GM18508 (cell line): ENCODE measurements at regions not wholly inside any gene's neighbourhood (a gene's known extent, or its start where the extent isn't known, plus 50 kb on each side); places are given as distances from the start of the nearest gene placed in this dataset.

Experiments used
- ATAC-seq: cut with Tn5 transposase; IDR thresholded peaks from one replicate; pipeline ENCODE4 v1.9.1; 2021; ENCODE audit warnings: moderate number of reproducible peaks; ENCODE audit not compliant: insufficient read depth, unreplicated experiment

- no peak for ATAC-seq
Measured at GRCh38 chr1:38330799-38331198, 284.2 kb upstream of the POU3F1 start.

- no peak for ATAC-seq
Measured at GRCh38 chr1:38329644-38330043, 283.1 kb upstream of the POU3F1 start.

GRCh38 chr1:38328278-38329035 is 281.9 kb upstream of the POU3F1 start:
- no peak for ATAC-seq

GRCh38 chr1:38327559-38327973 is 281.0 kb upstream of the POU3F1 start:
- ATAC-seq, result no peak

GRCh38 chr1:38326856-38327255 is 280.3 kb upstream of the POU3F1 start:
- no peak for ATAC-seq

- ATAC-seq, result no peak
Measured at GRCh38 chr1:38326135-38326534, 279.5 kb upstream of the POU3F1 start.

- ATAC-seq, result no peak
Measured at GRCh38 chr1:38312753-38313152, 266.2 kb upstream of the POU3F1 start.

- ATAC-seq, result no peak
Measured at GRCh38 chr1:38310079-38310478, 263.5 kb upstream of the POU3F1 start.

- ATAC-seq, result no peak
Measured at GRCh38 chr1:38308780-38309179, 262.2 kb upstream of the POU3F1 start.

GRCh38 chr1:38305666-38306065 is 259.1 kb upstream of the POU3F1 start:
- ATAC-seq, result no peak

- no peak for ATAC-seq
Measured at GRCh38 chr1:38303843-38304242, 257.2 kb upstream of the POU3F1 start.

GRCh38 chr1:38301040-38301439 is 254.4 kb upstream of the POU3F1 start:
- ATAC-seq, result no peak

- no peak for ATAC-seq
Measured at GRCh38 chr1:38300616-38301015, 254.0 kb upstream of the POU3F1 start.

GRCh38 chr1:38297842-38298241 is 251.2 kb upstream of the POU3F1 start:
- no peak for ATAC-seq

- no peak for ATAC-seq
Measured at GRCh38 chr1:38297246-38297645, 250.7 kb upstream of the POU3F1 start.

- ATAC-seq, result no peak
Measured at GRCh38 chr1:38296047-38296446, 249.5 kb upstream of the POU3F1 start.

GRCh38 chr1:38293567-38293966 is 247.0 kb upstream of the POU3F1 start:
- ATAC-seq, result no peak

- no peak for ATAC-seq
Measured at GRCh38 chr1:38292969-38293368, 246.4 kb upstream of the POU3F1 start.

- no peak for ATAC-seq
Measured at GRCh38 chr1:38291906-38292521, 245.4 kb upstream of the POU3F1 start.

- no peak for ATAC-seq
Measured at GRCh38 chr1:38291336-38291735, 244.7 kb upstream of the POU3F1 start.

GRCh38 chr1:38289034-38289433 is 242.4 kb upstream of the POU3F1 start:
- no peak for ATAC-seq

GRCh38 chr1:38287547-38287946 is 241.0 kb upstream of the POU3F1 start:
- ATAC-seq, result no peak
